Upper lobe of left lung (tissue), 4 donors: ENCODE measurements at regions not wholly inside any gene's neighbourhood (a gene's known extent, or its start where the extent isn't known, plus 50 kb on each side); places are given as distances from the start of the nearest gene placed in this dataset.

Source experiments
- EP300 ChIP-seq, 4 donors: sonication (generic); formaldehyde crosslinking; IDR thresholded peaks; one replicate each; pipeline ENCODE4 v1.5.1; 2017; ENCODE audit warnings: antibody characterized with exemption in 4 of 4, control low read depth in 2 of 4
- POLR2AphosphoS5 ChIP-seq, 2 donors: sonication (generic); formaldehyde crosslinking; IDR thresholded peaks; one replicate each; pipeline ENCODE4 v1.5.1; 2017; ENCODE audit warnings: antibody characterized with exemption in 2 of 2

DNA sequence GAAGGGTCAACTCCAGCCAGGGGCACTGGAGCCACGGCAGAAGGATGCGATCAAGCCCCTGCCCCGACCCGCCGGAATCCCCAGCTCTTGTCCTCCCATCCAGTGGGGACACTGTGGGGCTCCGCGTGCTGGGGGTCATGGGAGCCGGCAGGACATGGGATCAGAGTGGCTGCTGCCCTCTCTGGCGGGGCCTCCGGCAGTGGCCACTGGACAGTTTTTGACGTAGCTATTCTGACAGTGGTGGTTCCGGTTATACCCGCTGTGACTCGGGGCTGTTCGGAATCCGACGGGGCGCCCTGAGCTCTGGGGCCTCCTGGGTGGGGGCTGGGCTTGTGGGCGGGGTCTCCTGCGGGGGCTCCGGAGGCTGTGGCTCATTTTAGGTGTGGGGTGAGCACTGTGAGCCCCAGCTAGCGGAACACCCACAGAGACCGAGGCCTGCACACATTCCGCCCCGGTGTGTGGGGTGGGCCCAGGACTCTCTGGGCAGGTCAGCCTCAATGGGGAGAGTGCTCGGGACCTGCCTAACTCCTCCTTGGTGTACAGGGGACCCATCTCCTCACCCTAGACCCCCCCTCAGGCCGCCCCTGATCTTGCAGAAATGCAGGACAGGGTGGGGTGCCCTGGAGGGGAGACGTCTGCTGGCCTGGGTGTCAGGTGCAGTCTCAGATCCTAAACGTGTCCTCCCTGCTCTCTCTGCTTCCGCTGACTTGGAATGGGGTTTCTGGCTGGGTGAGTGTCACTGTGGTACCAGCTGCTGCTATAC lies 374.2 kb downstream of the TMEM121 start:
- no peak for TF ChIP-seq EP300 (IDR thresholded peaks at IDR 0.05)
- TF ChIP-seq POLR2AphosphoS5 (IDR thresholded peaks at IDR 0.05), result no peak
